H1 (cell line): ENCODE measurements at regions not wholly inside any gene's neighbourhood (a gene's known extent, or its start where the extent isn't known, plus 50 kb on each side); places are given as distances from the start of the nearest gene placed in this dataset.

ENCODE experiments used
- BACH1 ChIP-seq: IDR thresholded peaks from 2 replicates; pipeline ENCODE4 v1.6.1; 2012; ENCODE audit warnings: low read length, improper control_type of control experiment

DNA sequence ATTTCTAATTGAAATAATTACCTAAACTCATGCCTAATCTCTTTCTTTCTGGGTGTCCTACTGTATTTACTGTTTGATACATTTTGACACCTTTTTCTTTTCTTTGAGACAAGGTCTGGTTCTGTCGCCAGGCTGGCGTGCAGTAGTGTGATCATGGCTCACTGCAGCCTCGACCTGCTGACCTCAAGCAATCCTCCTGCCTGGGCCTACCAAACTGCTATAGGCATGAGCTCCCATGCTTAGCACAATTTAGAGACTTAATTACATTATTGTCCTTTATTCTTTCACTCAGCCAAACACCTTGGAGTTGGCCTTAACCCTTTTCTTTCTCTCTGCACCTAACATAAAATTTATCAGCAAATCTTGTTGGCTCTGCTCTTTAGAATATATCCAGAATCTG lies 139.8 kb upstream of the KIF26B start (continued):
- TF ChIP-seq BACH1 = no peak
